IPS-15b (cell line): ENCODE measurements at regions not wholly inside any gene's neighbourhood (a gene's known extent, or its start where the extent isn't known, plus 50 kb on each side); places are given as distances from the start of the nearest gene placed in this dataset.

Source experiments
- H3K27me3 ChIP-seq: one replicate; pipeline ENCODE4 v1.6.1; 2013; ENCODE audit warnings: low read length; ENCODE audit not compliant: control insufficient read depth, insufficient read depth
- H3K36me3 ChIP-seq: one replicate; pipeline ENCODE4 v1.6.1; 2013; ENCODE audit warnings: low read length; ENCODE audit not compliant: control insufficient read depth, insufficient read depth
- H3K4me1 ChIP-seq: one replicate; pipeline ENCODE4 v1.6.1; 2013; ENCODE audit warnings: mild to moderate bottlenecking, low read length; ENCODE audit not compliant: control insufficient read depth, insufficient read depth
- H3K4me3 ChIP-seq: one replicate; pipeline ENCODE4 v1.5.1; 2013; ENCODE audit warnings: low read depth, low read length
- H3K9ac ChIP-seq: one replicate; pipeline ENCODE4 v1.6.1; 2013; ENCODE audit warnings: low read depth, mild to moderate bottlenecking, low read length
- H3K9me3 ChIP-seq: one replicate; pipeline ENCODE4 v1.6.1; 2013; ENCODE audit warnings: mild to moderate bottlenecking, low read length; ENCODE audit not compliant: control insufficient read depth, insufficient read depth

- H3K9ac ChIP-seq = no peak overlapping the region
- H3K4me1 ChIP-seq = no peaks in the 10 kb centered on the region
- no peaks in the 10 kb centered on the region for H3K36me3 ChIP-seq
- no peak overlapping the region for H3K4me3 ChIP-seq
- no peaks in the 10 kb centered on the region for H3K9me3 ChIP-seq
- H3K27me3 ChIP-seq = no peaks in the 10 kb centered on the region
Measured at GRCh38 chr11:112361396-112361795, 100.7 kb upstream of the PLET1 start.

- Histone ChIP-seq H3K4me3 (no peak overlapping the region), H3K27me3 (no peaks in the 10 kb centered on the region), H3K9ac (no peak overlapping the region), H3K4me1 (no peaks in the 10 kb centered on the region), H3K9me3 (no peaks in the 10 kb centered on the region), H3K36me3 (no peaks in the 10 kb centered on the region)
Measured at GRCh38 chr11:112363527-112363926, 102.9 kb upstream of the PLET1 start.

GRCh38 chr11:112364962-112365481 lies 104.4 kb upstream of the PLET1 start:
- H3K27me3 ChIP-seq = no peaks in the 10 kb centered on the region
- no peak overlapping the region for H3K4me3 ChIP-seq
- no peaks in the 10 kb centered on the region for H3K36me3 ChIP-seq
- H3K9ac ChIP-seq = no peak overlapping the region
- no peaks in the 10 kb centered on the region for H3K4me1 ChIP-seq
- no peaks in the 10 kb centered on the region for H3K9me3 ChIP-seq

- no peaks in the 10 kb centered on the region for H3K4me1 ChIP-seq
- no peak overlapping the region for H3K4me3 ChIP-seq
- no peaks in the 10 kb centered on the region for H3K9me3 ChIP-seq
- no peaks in the 10 kb centered on the region for H3K27me3 ChIP-seq
- H3K36me3 ChIP-seq = no peaks in the 10 kb centered on the region
- H3K9ac ChIP-seq = no peak overlapping the region
Measured at GRCh38 chr11:112366012-112366411, 105.4 kb upstream of the PLET1 start.

- H3K9me3 ChIP-seq = no peaks in the 10 kb centered on the region
- H3K4me1 ChIP-seq = no peaks in the 10 kb centered on the region
- no peaks in the 10 kb centered on the region for H3K27me3 ChIP-seq
- no peaks in the 10 kb centered on the region for H3K36me3 ChIP-seq
- no peak overlapping the region for H3K9ac ChIP-seq
- H3K4me3 ChIP-seq = no peak overlapping the region
Measured at GRCh38 chr11:112366777-112367176, 106.1 kb upstream of the PLET1 start.

GRCh38 chr11:112367461-112367860 lies 106.8 kb upstream of the PLET1 start:
- H3K36me3 ChIP-seq = no peaks in the 10 kb centered on the region
- no peaks in the 10 kb centered on the region for H3K27me3 ChIP-seq
- no peak overlapping the region for H3K9ac ChIP-seq
- no peak overlapping the region for H3K4me3 ChIP-seq
- H3K4me1 ChIP-seq = no peaks in the 10 kb centered on the region
- no peaks in the 10 kb centered on the region for H3K9me3 ChIP-seq

GRCh38 chr11:112367895-112368294 lies 107.2 kb upstream of the PLET1 start:
- no peaks in the 10 kb centered on the region for H3K36me3 ChIP-seq
- no peak overlapping the region for H3K9ac ChIP-seq
- H3K4me3 ChIP-seq = no peak overlapping the region
- no peaks in the 10 kb centered on the region for H3K4me1 ChIP-seq
- H3K9me3 ChIP-seq = no peaks in the 10 kb centered on the region
- no peaks in the 10 kb centered on the region for H3K27me3 ChIP-seq

GRCh38 chr11:112368381-112368780 lies 107.7 kb upstream of the PLET1 start:
- Histone ChIP-seq H3K4me1 (no peaks in the 10 kb centered on the region), H3K27me3 (no peaks in the 10 kb centered on the region), H3K36me3 (no peaks in the 10 kb centered on the region), H3K9ac (no peak overlapping the region), H3K9me3 (no peaks in the 10 kb centered on the region), H3K4me3 (no peak overlapping the region)

- Histone ChIP-seq H3K9me3 (no peaks in the 10 kb centered on the region), H3K36me3 (no peaks in the 10 kb centered on the region), H3K9ac (no peak overlapping the region), H3K4me3 (no peak overlapping the region), H3K4me1 (no peaks in the 10 kb centered on the region), H3K27me3 (no peaks in the 10 kb centered on the region)
Measured at GRCh38 chr11:112369374-112369773, 108.7 kb upstream of the PLET1 start.

- H3K9me3 ChIP-seq = no peaks in the 10 kb centered on the region
- no peak overlapping the region for H3K4me3 ChIP-seq
- H3K9ac ChIP-seq = no peak overlapping the region
- H3K36me3 ChIP-seq = no peaks in the 10 kb centered on the region
- no peaks in the 10 kb centered on the region for H3K4me1 ChIP-seq
- no peaks in the 10 kb centered on the region for H3K27me3 ChIP-seq
Measured at GRCh38 chr11:112369916-112370315, 109.3 kb upstream of the PLET1 start.

GRCh38 chr11:112374486-112375140 lies 114.0 kb upstream of the PLET1 start:
- Histone ChIP-seq H3K27me3 (no peaks in the 10 kb centered on the region), H3K36me3 (no peaks in the 10 kb centered on the region), H3K4me3 (no peak overlapping the region)

GRCh38 chr11:112377946-112378345 lies 117.3 kb upstream of the PLET1 start:
- Histone ChIP-seq H3K27me3 (no peaks in the 10 kb centered on the region), H3K36me3 (no peaks in the 10 kb centered on the region), H3K9ac (no peak overlapping the region), H3K4me1 (no peaks in the 10 kb centered on the region), H3K4me3 (no peak overlapping the region), H3K9me3 (no peaks in the 10 kb centered on the region)

More at GRCh38 chr11:112374486-112375140, 114.0 kb upstream of the PLET1 start:
- Histone ChIP-seq H3K9ac (no peak overlapping the region), H3K4me1 (no peaks in the 10 kb centered on the region), H3K9me3 (no peaks in the 10 kb centered on the region)
